ENCODE measurements at regions not wholly inside any gene's neighbourhood (a gene's known extent, or its start where the extent isn't known, plus 50 kb on each side); places are given as distances from the start of the nearest gene placed in this dataset.

DNA sequence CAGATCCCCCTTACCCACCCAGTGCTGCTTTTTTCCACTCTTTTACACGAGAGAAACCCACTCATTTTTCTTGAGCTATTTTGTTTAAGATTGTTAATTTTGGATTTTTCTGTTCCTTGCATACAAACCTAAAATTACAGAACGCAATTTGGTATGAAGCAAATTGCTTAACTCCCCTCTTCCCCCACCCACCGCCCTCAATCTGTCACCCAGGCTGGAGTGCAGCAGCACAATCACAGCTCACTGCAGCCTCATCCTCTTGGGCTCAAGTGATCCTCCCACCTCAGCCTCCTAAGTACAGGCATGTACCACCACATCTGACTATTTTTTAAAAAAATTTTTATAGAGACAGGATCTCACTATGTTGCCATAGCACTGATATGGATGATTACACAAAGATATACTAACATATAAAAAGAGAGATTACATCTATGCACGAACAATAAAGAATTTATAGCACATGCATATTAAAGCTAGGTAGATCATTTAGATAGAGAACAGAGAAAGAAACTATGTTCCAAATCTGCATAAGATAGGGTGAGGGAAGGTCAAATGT lies 203.6 kb downstream of the PIK3R1 start:
- no peaks in the 10 kb centered on the region for H3F3A ChIP-seq (ENCODE audit: insufficient read depth, low read length)

GRCh38 chr5:68419637-68420452 lies 204.3 kb downstream of the PIK3R1 start:
- TF ChIP-seq EZH2 (IDR thresholded peaks at IDR 0.05; ENCODE audit: borderline replicate concordance, low read length) = no peak

More for the DNA sequence above, 203.6 kb downstream of the PIK3R1 start:
- Histone ChIP-seq H3K9me2 (ENCODE audit: low read depth, low read length) (no peaks in the 10 kb centered on the region), H3K79me2 (ENCODE audit: insufficient read depth, low read length) (no peaks in the 10 kb centered on the region), H3K36me3 (ENCODE audit: insufficient read depth, low read length) (no peaks in the 10 kb centered on the region), H3K4me3 (ENCODE audit: low read depth, low read length, poor library complexity, severe bottlenecking) (no peak overlapping the region), H2AFZ (ENCODE audit: low read length) (no peak overlapping the region), H3K9ac (ENCODE audit: low read length) (no peak overlapping the region), H3K27ac (ENCODE audit: low read depth, low read length, poor library complexity, severe bottlenecking) (no peak overlapping the region), H3K27me3 (ENCODE audit: insufficient read depth, low read length) (no peaks in the 10 kb centered on the region), H3K4me1 (ENCODE audit: insufficient read depth, low read length, severe bottlenecking) (no peaks in the 10 kb centered on the region), H3K4me2 (ENCODE audit: low read length) (no peak overlapping the region), H4K20me1 (ENCODE audit: insufficient read depth, low read length) (no peaks in the 10 kb centered on the region), H3K9me3 (ENCODE audit: low read length) (no peaks in the 10 kb centered on the region)
- TF ChIP-seq CTCF (IDR thresholded peaks at IDR 0.05; ENCODE audit: low read length) (no peak), EZH2 (IDR thresholded peaks at IDR 0.05; ENCODE audit: borderline replicate concordance, low read length) (no peak)

GRCh38 chr5:68420476-68421344 lies 205.2 kb downstream of the PIK3R1 start:
- no peaks in the 10 kb centered on the region for H3F3A ChIP-seq (ENCODE audit: insufficient read depth, low read length)
- no peaks in the 10 kb centered on the region for H3K79me2 ChIP-seq (ENCODE audit: insufficient read depth, low read length)
- no peaks in the 10 kb centered on the region for H3K27me3 ChIP-seq (ENCODE audit: insufficient read depth, low read length)
- no peak overlapping the region for H3K4me2 ChIP-seq (ENCODE audit: low read length)
- H3K9me2 ChIP-seq (ENCODE audit: low read depth, low read length) = no peaks in the 10 kb centered on the region
- no peak overlapping the region for H3K4me3 ChIP-seq (ENCODE audit: low read depth, low read length, poor library complexity, severe bottlenecking)
- no peak overlapping the region for H3K27ac ChIP-seq (ENCODE audit: low read depth, low read length, poor library complexity, severe bottlenecking)
- no peaks in the 10 kb centered on the region for H3K36me3 ChIP-seq (ENCODE audit: insufficient read depth, low read length)
- no peak overlapping the region for H3K9ac ChIP-seq (ENCODE audit: low read length)
- no peaks in the 10 kb centered on the region for H3K4me1 ChIP-seq (ENCODE audit: insufficient read depth, low read length, severe bottlenecking)
- H2AFZ ChIP-seq (ENCODE audit: low read length) = no peak overlapping the region
- no peaks in the 10 kb centered on the region for H3K9me3 ChIP-seq (ENCODE audit: low read length)
- TF ChIP-seq EZH2 (IDR thresholded peaks at IDR 0.05; ENCODE audit: borderline replicate concordance, low read length) (no peak), CTCF (IDR thresholded peaks at IDR 0.05; ENCODE audit: low read length) (no peak)
- no peaks in the 10 kb centered on the region for H4K20me1 ChIP-seq (ENCODE audit: insufficient read depth, low read length)

More at GRCh38 chr5:68419637-68420452, 204.3 kb downstream of the PIK3R1 start:
- H3F3A ChIP-seq (ENCODE audit: insufficient read depth, low read length) = no peaks in the 10 kb centered on the region
- no peak overlapping the region for H3K4me2 ChIP-seq (ENCODE audit: low read length)
- no peak overlapping the region for H2AFZ ChIP-seq (ENCODE audit: low read length)
- H4K20me1 ChIP-seq (ENCODE audit: insufficient read depth, low read length) = no peaks in the 10 kb centered on the region
- H3K4me1 ChIP-seq (ENCODE audit: insufficient read depth, low read length, severe bottlenecking) = no peaks in the 10 kb centered on the region
- H3K36me3 ChIP-seq (ENCODE audit: insufficient read depth, low read length) = no peaks in the 10 kb centered on the region
- H3K79me2 ChIP-seq (ENCODE audit: insufficient read depth, low read length) = no peaks in the 10 kb centered on the region
- H3K27ac ChIP-seq (ENCODE audit: low read depth, low read length, poor library complexity, severe bottlenecking) = no peak overlapping the region
- no peak overlapping the region for H3K9ac ChIP-seq (ENCODE audit: low read length)
- no peaks in the 10 kb centered on the region for H3K27me3 ChIP-seq (ENCODE audit: insufficient read depth, low read length)
- no peaks in the 10 kb centered on the region for H3K9me2 ChIP-seq (ENCODE audit: low read depth, low read length)
- no peak overlapping the region for H3K4me3 ChIP-seq (ENCODE audit: low read depth, low read length, poor library complexity, severe bottlenecking)
- no peaks in the 10 kb centered on the region for H3K9me3 ChIP-seq (ENCODE audit: low read length)
